Upper lobe of right lung (tissue), 1 donor: ENCODE measurements at regions not wholly inside any gene's neighbourhood (a gene's known extent, or its start where the extent isn't known, plus 50 kb on each side); places are given as distances from the start of the nearest gene placed in this dataset.

ENCODE experiments used
- ATAC-seq: fragments of 200-7000 bp; cut with Tn5 transposase; one replicate; pipeline ENCODE4 v1.9.1; 2020; ENCODE audit warnings: mild to moderate bottlenecking, moderate library complexity
- DNase-seq: peaks from one replicate; pipeline ENCODE4 v3.0.0-alpha.2; 2020
- H3K27ac ChIP-seq: fragments of 200-600 bp; one replicate; pipeline ENCODE4 v1.8.0; 2022
- H3K27me3 ChIP-seq: fragments of 200-600 bp; one replicate; pipeline ENCODE4 v1.8.0; 2022; ENCODE audit warnings: mild to moderate bottlenecking
- H3K36me3 ChIP-seq: fragments of 200-600 bp; one replicate; pipeline ENCODE4 v1.8.0; 2022
- H3K4me1 ChIP-seq: fragments of 200-600 bp; one replicate; pipeline ENCODE4 v1.8.0; 2022
- H3K4me3 ChIP-seq: fragments of 200-600 bp; one replicate; pipeline ENCODE4 v1.8.0; 2022; ENCODE audit warnings: mild to moderate bottlenecking
- H3K9me3 ChIP-seq: fragments of 200-600 bp; one replicate; pipeline ENCODE4 v1.8.0; 2022
- intact Hi-C: fragments of 100-400 bp; cut with DNase I; formaldehyde crosslinking; loops from one replicate; pipeline ENCODE4 v1.11.0; 2022
- TF ChIP-seq, protein P1 (sequence below): fragments of 200-600 bp; IDR thresholded peaks from one replicate; pipeline ENCODE4 v1.8.0; 2022; ENCODE audit warnings: antibody characterized with exemption
- donor health status: DM: no; HTN: yes; CAD: no; lungs with severe emphysema.

DNA sequence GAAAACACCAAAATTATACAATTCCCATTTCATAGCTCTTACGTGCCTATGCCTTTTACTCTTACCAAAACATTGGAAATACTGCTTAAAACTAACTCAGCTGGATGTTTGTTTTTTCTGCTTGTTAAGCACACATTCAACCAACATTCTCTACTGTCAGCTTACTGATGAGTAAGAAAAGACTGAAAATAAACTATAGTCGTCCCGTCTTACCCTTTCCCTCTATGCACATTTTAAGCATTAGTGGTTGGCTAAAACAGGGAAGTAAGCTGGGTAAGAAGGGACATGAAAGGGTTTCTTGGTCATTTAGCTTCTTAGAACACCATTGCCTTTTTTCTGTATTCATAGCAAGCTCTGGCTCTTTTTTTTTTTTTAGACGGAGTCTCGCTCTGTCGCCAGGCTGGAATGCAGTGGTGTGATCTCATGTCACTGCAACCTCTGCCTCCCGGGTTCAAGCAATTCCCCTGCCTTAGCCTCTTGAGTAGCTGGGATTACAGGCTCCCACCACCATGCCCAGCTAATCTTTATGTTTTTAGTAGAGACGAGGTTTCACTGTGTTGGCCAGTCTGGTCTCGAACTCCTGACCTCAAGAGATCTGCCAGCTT lies 232.1 kb upstream of the PCSK5 start:
- Histone ChIP-seq H3K27ac (no peak overlapping the region), H3K4me3 (no peak overlapping the region), H3K27me3 (no peaks in the 10 kb centered on the region), H3K36me3 (no peaks in the 10 kb centered on the region), H3K9me3 (no peaks in the 10 kb centered on the region), H3K4me1 (no peaks in the 10 kb centered on the region)
- DNase-seq: no peak
- no peak for ATAC-seq
- intact Hi-C loops: no loop called here
- TF ChIP-seq, protein P1, sequence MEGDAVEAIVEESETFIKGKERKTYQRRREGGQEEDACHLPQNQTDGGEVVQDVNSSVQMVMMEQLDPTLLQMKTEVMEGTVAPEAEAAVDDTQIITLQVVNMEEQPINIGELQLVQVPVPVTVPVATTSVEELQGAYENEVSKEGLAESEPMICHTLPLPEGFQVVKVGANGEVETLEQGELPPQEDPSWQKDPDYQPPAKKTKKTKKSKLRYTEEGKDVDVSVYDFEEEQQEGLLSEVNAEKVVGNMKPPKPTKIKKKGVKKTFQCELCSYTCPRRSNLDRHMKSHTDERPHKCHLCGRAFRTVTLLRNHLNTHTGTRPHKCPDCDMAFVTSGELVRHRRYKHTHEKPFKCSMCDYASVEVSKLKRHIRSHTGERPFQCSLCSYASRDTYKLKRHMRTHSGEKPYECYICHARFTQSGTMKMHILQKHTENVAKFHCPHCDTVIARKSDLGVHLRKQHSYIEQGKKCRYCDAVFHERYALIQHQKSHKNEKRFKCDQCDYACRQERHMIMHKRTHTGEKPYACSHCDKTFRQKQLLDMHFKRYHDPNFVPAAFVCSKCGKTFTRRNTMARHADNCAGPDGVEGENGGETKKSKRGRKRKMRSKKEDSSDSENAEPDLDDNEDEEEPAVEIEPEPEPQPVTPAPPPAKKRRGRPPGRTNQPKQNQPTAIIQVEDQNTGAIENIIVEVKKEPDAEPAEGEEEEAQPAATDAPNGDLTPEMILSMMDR: no peak

DNA sequence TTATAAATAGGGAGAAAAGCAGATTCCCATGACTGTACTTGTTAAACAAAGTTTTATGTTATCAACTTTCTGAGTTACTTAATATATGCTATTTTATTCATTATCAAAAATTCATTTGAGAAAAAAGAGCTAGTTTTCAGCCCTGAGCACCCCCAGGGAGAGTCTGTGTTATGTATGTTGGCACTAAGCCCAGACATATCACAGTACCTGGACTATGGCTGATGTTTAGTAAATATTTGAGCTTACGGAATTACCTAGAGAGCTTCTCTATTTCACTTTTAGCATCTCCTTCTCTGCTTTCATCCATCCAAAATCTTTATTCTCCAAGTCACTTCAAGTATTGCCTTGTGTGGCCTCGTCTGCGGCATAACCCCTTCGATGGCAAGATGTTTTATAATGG lies 225.9 kb upstream of the PCSK5 start:
- Histone ChIP-seq H3K9me3 (no peaks in the 10 kb centered on the region), H3K4me1 (no peaks in the 10 kb centered on the region), H3K4me3 (no peak overlapping the region), H3K36me3 (no peaks in the 10 kb centered on the region), H3K27ac (no peak overlapping the region), H3K27me3 (no peaks in the 10 kb centered on the region)
- intact Hi-C loops: no loop called here
- DNase-seq (no peak), ATAC-seq (no peak)
- TF ChIP-seq, protein P1: no peak

DNA sequence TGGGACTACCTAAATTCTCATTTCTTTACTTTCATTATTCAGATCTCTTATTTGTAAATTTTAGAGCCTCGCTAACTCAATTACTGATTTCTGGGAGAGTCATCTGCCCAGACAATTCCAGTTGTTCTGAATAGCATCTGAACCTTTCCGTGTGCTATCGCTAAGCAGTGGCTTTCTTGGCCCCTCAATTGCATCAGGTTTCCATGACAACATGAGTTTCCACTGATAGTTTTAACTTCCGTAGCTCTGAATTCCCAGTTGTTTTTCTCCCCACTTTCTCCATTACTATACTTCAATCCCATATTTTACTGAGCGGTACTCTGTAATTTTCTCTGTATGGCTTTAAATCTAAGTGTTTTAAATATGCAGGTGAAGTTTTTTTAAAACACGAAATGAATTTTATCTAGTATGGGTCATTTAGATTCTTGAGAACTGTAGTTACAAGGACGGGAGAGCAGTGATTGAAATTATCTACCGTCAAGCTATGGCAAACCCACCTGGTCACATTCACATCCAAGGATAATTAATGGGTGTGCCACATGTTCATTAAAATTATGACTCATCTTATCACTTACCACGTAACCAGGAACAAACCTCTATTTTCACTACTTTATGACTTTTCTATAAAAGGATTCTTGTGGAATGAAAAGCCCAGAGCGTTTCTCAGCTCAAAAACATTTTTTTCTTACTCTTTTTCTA lies 223.5 kb upstream of the PCSK5 start:
- Histone ChIP-seq H3K4me1 (no peaks in the 10 kb centered on the region), H3K27me3 (no peaks in the 10 kb centered on the region), H3K4me3 (no peak overlapping the region), H3K9me3 (no peaks in the 10 kb centered on the region), H3K36me3 (no peaks in the 10 kb centered on the region), H3K27ac (no peak overlapping the region)
- ATAC-seq (no peak), DNase-seq (no peak)
- TF ChIP-seq, protein P1: no peak
- intact Hi-C loops: no loop called here

DNA sequence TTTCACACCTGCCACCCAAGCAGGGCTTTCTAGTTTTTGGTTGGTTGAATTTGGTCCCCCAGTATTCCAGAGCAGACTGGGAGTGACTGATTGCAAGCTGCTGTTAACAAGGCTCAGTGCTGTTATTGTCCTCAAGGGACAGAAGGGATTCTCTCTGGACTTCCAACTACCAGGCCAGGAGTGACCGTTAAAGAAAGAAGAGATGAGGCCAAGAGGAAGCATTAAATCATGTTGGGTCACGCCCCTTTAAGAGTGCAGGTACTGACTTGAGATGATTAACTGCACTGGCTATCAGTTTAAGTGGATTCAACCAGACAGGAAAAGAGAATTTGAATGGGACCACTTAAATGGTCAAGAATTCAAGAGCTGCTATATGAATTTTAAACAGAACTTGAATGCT lies 220.8 kb upstream of the PCSK5 start:
- H3K27me3 ChIP-seq: no peaks in the 10 kb centered on the region
- H3K36me3 ChIP-seq: no peaks in the 10 kb centered on the region
- DNase-seq: no peak
- TF ChIP-seq, protein P1: no peak
- H3K4me3 ChIP-seq: no peak overlapping the region
- ATAC-seq: no peak
- H3K4me1 ChIP-seq: no peaks in the 10 kb centered on the region
- H3K27ac ChIP-seq: no peak overlapping the region
- intact Hi-C loops: no loop called here
- H3K9me3 ChIP-seq: no peaks in the 10 kb centered on the region

DNA sequence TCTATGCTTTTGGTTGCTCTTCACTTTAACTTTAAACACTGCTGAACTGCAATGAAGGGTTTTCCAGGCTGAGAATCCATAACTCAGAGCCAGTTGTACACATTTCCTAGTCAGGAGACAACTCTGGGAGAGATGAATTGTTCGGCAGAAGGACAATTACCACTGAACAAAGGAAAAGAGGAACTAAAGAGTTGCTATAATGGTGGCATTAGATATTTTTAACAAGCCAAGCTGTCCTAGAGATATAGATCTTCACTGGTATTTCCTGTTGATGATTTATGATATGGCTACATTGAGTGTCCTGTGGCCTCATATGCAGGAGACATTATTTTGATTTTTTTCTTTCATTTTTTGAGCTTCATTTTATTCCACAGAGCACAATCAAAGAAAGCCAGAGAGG lies 219.1 kb upstream of the PCSK5 start:
- no peaks in the 10 kb centered on the region for H3K36me3 ChIP-seq
- no peaks in the 10 kb centered on the region for H3K9me3 ChIP-seq
- ATAC-seq: no peak
- H3K27ac ChIP-seq: no peak overlapping the region
- no peaks in the 10 kb centered on the region for H3K27me3 ChIP-seq
- intact Hi-C loops: no loop called here
- H3K4me1 ChIP-seq: no peaks in the 10 kb centered on the region
- TF ChIP-seq, protein P1: no peak
- DNase-seq: no peak
- H3K4me3 ChIP-seq: no peak overlapping the region
